CD4-positive, alpha-beta T cell (primary cell): ENCODE measurements at regions not wholly inside any gene's neighbourhood (a gene's known extent, or its start where the extent isn't known, plus 50 kb on each side); places are given as distances from the start of the nearest gene placed in this dataset.

ENCODE experiments used
- ATAC-seq: fragments of 200-7000 bp; cut with Tn5 transposase; one replicate; pipeline ENCODE4 v1.10.0; 2022; ENCODE audit warnings: mild to moderate bottlenecking; ENCODE audit not compliant: poor library complexity
- CTCF ChIA-PET: fragments of 350-600 bp; sonication (Branson Sonifier 250); formaldehyde crosslinking; loops from one replicate; lab custom pipeline; 2021; ENCODE audit warnings: antibody characterized with exemption, inconsistent platforms; lab: Charles Lee
- POLR2A ChIA-PET: fragments of 350-600 bp; sonication (Branson Sonifier 250); formaldehyde crosslinking; loops from one replicate; lab custom pipeline; 2021; ENCODE audit warnings: antibody characterized with exemption, inconsistent platforms; lab: Charles Lee
- DNase-seq, 14 experiments: peaks; one replicate each; pipeline ENCODE4 v3.0.0-alpha.2; 2013 to 2020; ENCODE audit warnings: mixed read lengths in 2 of 14
- H3K27ac ChIP-seq, 2 donors: one replicate each; pipeline versions ENCODE4 v1.5.1 to v1.7.0; 2013; ENCODE audit warnings: low read length in 2 of 2, low read depth in 1 of 2, mild to moderate bottlenecking in 1 of 2
- H3K27me3 ChIP-seq, 2 experiments: 1 replicate in 1 of 2; 2 replicates in 1 of 2; pipeline versions ENCODE4 v1.6.1 to v1.7.0; 2013; ENCODE audit warnings: low read length in 2 of 2, control low read depth in 1 of 2, mild to moderate bottlenecking in 1 of 2, moderate library complexity in 1 of 2; ENCODE audit not compliant: insufficient read depth in 2 of 2, control insufficient read depth in 1 of 2
- H3K36me3 ChIP-seq: one replicate; pipeline ENCODE4 v1.6.1; 2013; ENCODE audit warnings: low read length, control low read depth; ENCODE audit not compliant: insufficient read depth
- H3K4me1 ChIP-seq: one replicate; pipeline ENCODE4 v1.6.1; 2013; ENCODE audit warnings: low read length, control low read depth; ENCODE audit not compliant: insufficient read depth
- H3K4me3 ChIP-seq: one replicate; pipeline ENCODE4 v1.5.1; 2013; ENCODE audit warnings: mild to moderate bottlenecking, low read length, moderate library complexity
- H3K9me3 ChIP-seq, 2 experiments: 1 replicate in 1 of 2; 2 replicates in 1 of 2; pipeline versions ENCODE4 v1.6.1 to v1.7.0; 2013; ENCODE audit warnings: low read length in 2 of 2, mild to moderate bottlenecking in 2 of 2, control low read depth in 1 of 2, moderate library complexity in 1 of 2; ENCODE audit not compliant: control insufficient read depth in 1 of 2, insufficient read depth in 1 of 2
- H3K27ac Mint-ChIP-seq: one replicate; pipeline ENCODE4 v1.8.0; 2020; ENCODE audit warnings: mixed read lengths
- H3K27me3 Mint-ChIP-seq: one replicate; pipeline ENCODE4 v1.8.0; 2021; ENCODE audit warnings: mixed read lengths
- H3K36me3 Mint-ChIP-seq: one replicate; pipeline ENCODE4 v1.8.0; 2021; ENCODE audit warnings: low read depth, mixed read lengths
- H3K4me1 Mint-ChIP-seq: one replicate; pipeline ENCODE4 v1.8.0; 2021; ENCODE audit warnings: low read depth, mixed read lengths
- H3K4me3 Mint-ChIP-seq: one replicate; pipeline ENCODE4 v1.8.0; 2020; ENCODE audit warnings: mild to moderate bottlenecking, mixed read lengths
- H3K9me3 Mint-ChIP-seq: one replicate; pipeline ENCODE4 v1.8.0; 2020; ENCODE audit warnings: mixed read lengths
- CTCF ChIP-seq: fragments of 200-600 bp; IDR thresholded peaks from one replicate; pipeline ENCODE4 v1.8.0; 2022; ENCODE audit warnings: antibody characterized with exemption, mild to moderate bottlenecking
- intact Hi-C, 2 experiments: fragments of 100-400 bp; cut with DNase I in 1 of 2; cut with micrococcal nuclease in 1 of 2; formaldehyde crosslinking; loops; one replicate each; pipeline versions ENCODE4 v1.15.1 to v1.9.0; 2023 to 2025; cut with DNase I, micrococcal nuclease

GRCh38 chr5:164687391-164687790 lies 1182.0 kb downstream of the MAT2B start:
- no peak for DNase-seq
- Mint-ChIP-seq H3K4me1 (no peaks in the 10 kb centered on the region), H3K9me3 (peaks cover 3% of the 10 kb centered on the region), H3K36me3 (no peaks in the 10 kb centered on the region), H3K4me3 (no peak overlapping the region), H3K27ac (no peak overlapping the region), H3K27me3 (no peaks in the 10 kb centered on the region)
- intact Hi-C loops: no loop called here
- H3K9me3 ChIP-seq: peaks cover 0 to 4% of the 10 kb centered on the region in 2 experiments
- no peak overlapping the region for H3K4me3 ChIP-seq
- H3K4me1 ChIP-seq: no peaks in the 10 kb centered on the region
- ATAC-seq: no peak
- no peak for TF ChIP-seq CTCF
- ChIA-PET CTCF (no interaction called here), POLR2A (no interaction called here)
- no peak overlapping the region for H3K27ac ChIP-seq
- no peaks in the 10 kb centered on the region for H3K36me3 ChIP-seq
- no peaks in the 10 kb centered on the region for H3K27me3 ChIP-seq

GRCh38 chr5:164688437-164688836 lies 1183.0 kb downstream of the MAT2B start:
- no peaks in the 10 kb centered on the region for H3K4me1 Mint-ChIP-seq

GRCh38 chr5:164708831-164709230 lies 1203.4 kb downstream of the MAT2B start:
- Mint-ChIP-seq H3K27ac (no peak overlapping the region), H3K9me3 (peaks cover 2% of the 10 kb centered on the region), H3K36me3 (no peaks in the 10 kb centered on the region), H3K4me3 (no peak overlapping the region), H3K4me1 (no peaks in the 10 kb centered on the region), H3K27me3 (no peaks in the 10 kb centered on the region)
- Histone ChIP-seq H3K27me3 (no peaks in the 10 kb centered on the region), H3K4me3 (no peak overlapping the region), H3K36me3 (no peaks in the 10 kb centered on the region), H3K4me1 (no peaks in the 10 kb centered on the region), H3K9me3 (peaks cover 0 to 3% of the 10 kb centered on the region in 2 experiments), H3K27ac (no peak overlapping the region)
- POLR2A ChIA-PET: no interaction called here
- no peak for DNase-seq
- CTCF ChIA-PET: no interaction called here
- no peak for TF ChIP-seq CTCF
- intact Hi-C loops: no loop called here
- no peak for ATAC-seq

More at GRCh38 chr5:164688437-164688836, 1183.0 kb downstream of the MAT2B start:
- Mint-ChIP-seq H3K9me3 (peaks cover 3% of the 10 kb centered on the region), H3K4me3 (no peak overlapping the region), H3K27me3 (no peaks in the 10 kb centered on the region), H3K27ac (no peak overlapping the region), H3K36me3 (no peaks in the 10 kb centered on the region)
- peaks cover 0 to 7% of the 10 kb centered on the region in 2 experiments for H3K9me3 ChIP-seq
- no peak overlapping the region for H3K27ac ChIP-seq
- no peak for ATAC-seq
- intact Hi-C loops: no loop called here
- H3K4me1 ChIP-seq: no peaks in the 10 kb centered on the region
- H3K27me3 ChIP-seq: no peaks in the 10 kb centered on the region
- POLR2A ChIA-PET: no interaction called here
- no peaks in the 10 kb centered on the region for H3K36me3 ChIP-seq
- H3K4me3 ChIP-seq: no peak overlapping the region
- CTCF ChIA-PET: no interaction called here
- no peak for DNase-seq
- no peak for TF ChIP-seq CTCF
